Lower leg skin (tissue), 3 donors: ENCODE measurements at regions not wholly inside any gene's neighbourhood (a gene's known extent, or its start where the extent isn't known, plus 50 kb on each side); places are given as distances from the start of the nearest gene placed in this dataset.

Experiments used
- POLR2A ChIP-seq, 2 donors: fragments of 450-650 bp; IDR thresholded peaks; one replicate each; pipeline ENCODE4 v1.6.1; 2016 to 2017; ENCODE audit warnings: antibody characterized with exemption in 2 of 2, mild to moderate bottlenecking in 1 of 2, moderate library complexity in 1 of 2
- TF ChIP-seq, protein P1 (sequence below), 3 donors: fragments of 450-650 bp; IDR thresholded peaks; one replicate each; pipeline ENCODE4 v1.5.1; 2016; ENCODE audit warnings: antibody characterized with exemption in 3 of 3, mild to moderate bottlenecking in 3 of 3, moderate library complexity in 2 of 3

- TF ChIP-seq, protein P1, sequence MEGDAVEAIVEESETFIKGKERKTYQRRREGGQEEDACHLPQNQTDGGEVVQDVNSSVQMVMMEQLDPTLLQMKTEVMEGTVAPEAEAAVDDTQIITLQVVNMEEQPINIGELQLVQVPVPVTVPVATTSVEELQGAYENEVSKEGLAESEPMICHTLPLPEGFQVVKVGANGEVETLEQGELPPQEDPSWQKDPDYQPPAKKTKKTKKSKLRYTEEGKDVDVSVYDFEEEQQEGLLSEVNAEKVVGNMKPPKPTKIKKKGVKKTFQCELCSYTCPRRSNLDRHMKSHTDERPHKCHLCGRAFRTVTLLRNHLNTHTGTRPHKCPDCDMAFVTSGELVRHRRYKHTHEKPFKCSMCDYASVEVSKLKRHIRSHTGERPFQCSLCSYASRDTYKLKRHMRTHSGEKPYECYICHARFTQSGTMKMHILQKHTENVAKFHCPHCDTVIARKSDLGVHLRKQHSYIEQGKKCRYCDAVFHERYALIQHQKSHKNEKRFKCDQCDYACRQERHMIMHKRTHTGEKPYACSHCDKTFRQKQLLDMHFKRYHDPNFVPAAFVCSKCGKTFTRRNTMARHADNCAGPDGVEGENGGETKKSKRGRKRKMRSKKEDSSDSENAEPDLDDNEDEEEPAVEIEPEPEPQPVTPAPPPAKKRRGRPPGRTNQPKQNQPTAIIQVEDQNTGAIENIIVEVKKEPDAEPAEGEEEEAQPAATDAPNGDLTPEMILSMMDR (IDR thresholded peaks at IDR 0.05): no peak
- TF ChIP-seq POLR2A (IDR thresholded peaks at IDR 0.05): no peak
Measured at GRCh38 chr20:22512911-22513489, 71.4 kb downstream of the FOXA2 start.
